ENCODE measurements at regions not wholly inside any gene's neighbourhood (a gene's known extent, or its start where the extent isn't known, plus 50 kb on each side); places are given as distances from the start of the nearest gene placed in this dataset.

- Histone ChIP-seq H3K18ac (ENCODE audit: low read length) (no peak overlapping the region), H3K36me3 (replicated peaks in 1 of 2; ENCODE audit: control insufficient read depth in 2 of 2, insufficient read depth in 2 of 2, low read length in 2 of 2) (no peaks in the 10 kb centered on the region), H3K9me3 (replicated peaks in 1 of 2; ENCODE audit: control insufficient read depth in 2 of 2, insufficient read depth in 1 of 2, low read depth in 1 of 2, low read length in 2 of 2) (no peaks in the 10 kb centered on the region), H3K79me1 (ENCODE audit: low read depth, low read length) (no peaks in the 10 kb centered on the region), H2BK12ac (ENCODE audit: low read length) (no peak overlapping the region), H2AK5ac (ENCODE audit: low read depth, low read length) (no peak overlapping the region), H3K9ac (ENCODE audit: low read depth, low read length, poor library complexity) (no peak overlapping the region), H3K4ac (ENCODE audit: low read length) (no peak overlapping the region), H3K4me1 (ENCODE audit: control insufficient read depth in 2 of 2, insufficient read depth in 1 of 2, low read depth in 1 of 2, low read length in 2 of 2) (no peaks in the 10 kb centered on the region), H2BK5ac (ENCODE audit: low read length) (no peak overlapping the region), H3K23ac (ENCODE audit: low read depth, low read length, poor library complexity) (no peak overlapping the region), H4K91ac (ENCODE audit: low read depth, low read length, poor library complexity) (no peak overlapping the region), H2AFZ (ENCODE audit: low read length) (no peak overlapping the region), H4K8ac (ENCODE audit: low read depth, low read length) (no peak overlapping the region), H2BK15ac (ENCODE audit: low read length) (no peak overlapping the region), H2BK120ac (ENCODE audit: low read depth, low read length) (no peak overlapping the region), H3K4me2 (ENCODE audit: insufficient read depth, low read length, poor library complexity, severe bottlenecking) (no peak overlapping the region), H3K27ac (replicated peaks; ENCODE audit: low read length) (no peak overlapping the region), H3K4me3 (ENCODE audit: low read length in 2 of 2) (no peak overlapping the region), H3K14ac (ENCODE audit: low read length) (no peak overlapping the region), H3K27me3 (ENCODE audit: control insufficient read depth in 3 of 3, insufficient read depth in 3 of 3, low read depth in 1 of 3, low read length in 3 of 3) (no peaks in the 10 kb centered on the region)
- no CpG with 5 or more reads among the region's 2 CpGs for WGBS, 2 donors (ENCODE audit: extremely low coverage in 2 of 2, insufficient read length in 2 of 2, insufficient replicate concordance in 1 of 2)
- DNase-seq (ENCODE audit: low spot score) = no peak
Observed at GRCh38 chr21:29228306-29228705, 70.4 kb upstream of the BACH1 start.

GRCh38 chr21:29230551-29231261 lies 68.0 kb upstream of the BACH1 start:
- no peaks in the 10 kb centered on the region for H3K79me1 ChIP-seq (ENCODE audit: low read depth, low read length)
- H4K91ac ChIP-seq (ENCODE audit: low read depth, low read length, poor library complexity) = no peak overlapping the region
- no peak overlapping the region for H2BK120ac ChIP-seq (ENCODE audit: low read depth, low read length)
- no peak overlapping the region for H2BK15ac ChIP-seq (ENCODE audit: low read length)
- H3K9ac ChIP-seq (ENCODE audit: low read depth, low read length, poor library complexity) = no peak overlapping the region
- no peak overlapping the region for H2AFZ ChIP-seq (ENCODE audit: low read length)
- H3K18ac ChIP-seq (ENCODE audit: low read length) = no peak overlapping the region
- no peak overlapping the region for H4K8ac ChIP-seq (ENCODE audit: low read depth, low read length)
- no peaks in the 10 kb centered on the region for H3K4me1 ChIP-seq (ENCODE audit: control insufficient read depth in 2 of 2, insufficient read depth in 1 of 2, low read depth in 1 of 2, low read length in 2 of 2)
- no CpG with 5 or more reads among the region's 3 CpGs for WGBS, 2 donors (ENCODE audit: extremely low coverage in 2 of 2, insufficient read length in 2 of 2, insufficient replicate concordance in 1 of 2)
- H3K27ac ChIP-seq (replicated peaks; ENCODE audit: low read length) = no peak overlapping the region
- H2AK5ac ChIP-seq (ENCODE audit: low read depth, low read length) = no peak overlapping the region
- no peak overlapping the region for H2BK5ac ChIP-seq (ENCODE audit: low read length)
- no peaks in the 10 kb centered on the region for H3K9me3 ChIP-seq (replicated peaks in 1 of 2; ENCODE audit: control insufficient read depth in 2 of 2, insufficient read depth in 1 of 2, low read depth in 1 of 2, low read length in 2 of 2)
- no peak overlapping the region for H3K4me3 ChIP-seq (ENCODE audit: low read length in 2 of 2)
- H3K27me3 ChIP-seq (ENCODE audit: control insufficient read depth in 3 of 3, insufficient read depth in 3 of 3, low read depth in 1 of 3, low read length in 3 of 3) = peaks cover 0 to 3% (median 0%) of the 10 kb centered on the region in 3 experiments
- DNase-seq (ENCODE audit: low spot score) = no peak
- no peak overlapping the region for H3K4ac ChIP-seq (ENCODE audit: low read length)
- no peak overlapping the region for H3K4me2 ChIP-seq (ENCODE audit: insufficient read depth, low read length, poor library complexity, severe bottlenecking)
- H3K14ac ChIP-seq (ENCODE audit: low read length) = no peak overlapping the region
- H3K36me3 ChIP-seq (replicated peaks in 1 of 2; ENCODE audit: control insufficient read depth in 2 of 2, insufficient read depth in 2 of 2, low read length in 2 of 2) = no peaks in the 10 kb centered on the region
- H3K23ac ChIP-seq (ENCODE audit: low read depth, low read length, poor library complexity) = no peak overlapping the region
- no peak overlapping the region for H2BK12ac ChIP-seq (ENCODE audit: low read length)

- H2BK5ac ChIP-seq (ENCODE audit: low read length) = no peak overlapping the region
- no peak overlapping the region for H4K8ac ChIP-seq (ENCODE audit: low read depth, low read length)
- no peak overlapping the region for H3K9ac ChIP-seq (ENCODE audit: low read depth, low read length, poor library complexity)
- no peak overlapping the region for H3K14ac ChIP-seq (ENCODE audit: low read length)
- H2BK120ac ChIP-seq (ENCODE audit: low read depth, low read length) = no peak overlapping the region
- no peak overlapping the region for H2AFZ ChIP-seq (ENCODE audit: low read length)
- H4K91ac ChIP-seq (ENCODE audit: low read depth, low read length, poor library complexity) = no peak overlapping the region
- H3K4me1 ChIP-seq (ENCODE audit: control insufficient read depth in 2 of 2, insufficient read depth in 1 of 2, low read depth in 1 of 2, low read length in 2 of 2) = peaks cover 0 to 1% of the 10 kb centered on the region in 2 donors
- H3K27ac ChIP-seq (replicated peaks; ENCODE audit: low read length) = no peak overlapping the region
- H3K4me3 ChIP-seq (ENCODE audit: low read length in 2 of 2) = no peak overlapping the region
- no peak overlapping the region for H2BK12ac ChIP-seq (ENCODE audit: low read length)
- WGBS, 2 donors (ENCODE audit: extremely low coverage in 2 of 2, insufficient read length in 2 of 2, insufficient replicate concordance in 1 of 2) = no CpG with 5 or more reads among the region's 6 CpGs
- no peak overlapping the region for H2AK5ac ChIP-seq (ENCODE audit: low read depth, low read length)
- H3K18ac ChIP-seq (ENCODE audit: low read length) = no peak overlapping the region
- no peak overlapping the region for H3K4ac ChIP-seq (ENCODE audit: low read length)
- DNase-seq (ENCODE audit: low spot score) = no peak
- H3K36me3 ChIP-seq (replicated peaks in 1 of 2; ENCODE audit: control insufficient read depth in 2 of 2, insufficient read depth in 2 of 2, low read length in 2 of 2) = no peaks in the 10 kb centered on the region
- H3K4me2 ChIP-seq (ENCODE audit: insufficient read depth, low read length, poor library complexity, severe bottlenecking) = no peak overlapping the region
- H3K9me3 ChIP-seq (replicated peaks in 1 of 2; ENCODE audit: control insufficient read depth in 2 of 2, insufficient read depth in 1 of 2, low read depth in 1 of 2, low read length in 2 of 2) = no peaks in the 10 kb centered on the region
- no peak overlapping the region for H3K23ac ChIP-seq (ENCODE audit: low read depth, low read length, poor library complexity)
- no peak overlapping the region for H2BK15ac ChIP-seq (ENCODE audit: low read length)
- no peaks in the 10 kb centered on the region for H3K79me1 ChIP-seq (ENCODE audit: low read depth, low read length)
- peaks cover 0 to 5% (median 0%) of the 10 kb centered on the region in 3 experiments for H3K27me3 ChIP-seq (ENCODE audit: control insufficient read depth in 3 of 3, insufficient read depth in 3 of 3, low read depth in 1 of 3, low read length in 3 of 3)
Observed at GRCh38 chr21:29231756-29232529, 66.8 kb upstream of the BACH1 start.

- H2BK15ac ChIP-seq (ENCODE audit: low read length) = no peak overlapping the region
- no peak overlapping the region for H2AFZ ChIP-seq (ENCODE audit: low read length)
- no peak for DNase-seq (ENCODE audit: low spot score)
- no peak overlapping the region for H4K91ac ChIP-seq (ENCODE audit: low read depth, low read length, poor library complexity)
- H4K8ac ChIP-seq (ENCODE audit: low read depth, low read length) = no peak overlapping the region
- H3K4me3 ChIP-seq (ENCODE audit: low read length in 2 of 2) = no peak overlapping the region
- no peak overlapping the region for H2BK120ac ChIP-seq (ENCODE audit: low read depth, low read length)
- no CpG with 5 or more reads among the region's 8 CpGs for WGBS, 2 donors (ENCODE audit: extremely low coverage in 2 of 2, insufficient read length in 2 of 2, insufficient replicate concordance in 1 of 2)
- no peaks in the 10 kb centered on the region for H3K79me1 ChIP-seq (ENCODE audit: low read depth, low read length)
- H3K36me3 ChIP-seq (replicated peaks in 1 of 2; ENCODE audit: control insufficient read depth in 2 of 2, insufficient read depth in 2 of 2, low read length in 2 of 2) = no peaks in the 10 kb centered on the region
- no peaks in the 10 kb centered on the region for H3K9me3 ChIP-seq (replicated peaks in 1 of 2; ENCODE audit: control insufficient read depth in 2 of 2, insufficient read depth in 1 of 2, low read depth in 1 of 2, low read length in 2 of 2)
- H3K18ac ChIP-seq (ENCODE audit: low read length) = no peak overlapping the region
- H3K9ac ChIP-seq (ENCODE audit: low read depth, low read length, poor library complexity) = no peak overlapping the region
- H2BK12ac ChIP-seq (ENCODE audit: low read length) = no peak overlapping the region
- H2AK5ac ChIP-seq (ENCODE audit: low read depth, low read length) = no peak overlapping the region
- H3K4me2 ChIP-seq (ENCODE audit: insufficient read depth, low read length, poor library complexity, severe bottlenecking) = no peak overlapping the region
- H3K14ac ChIP-seq (ENCODE audit: low read length) = no peak overlapping the region
- peaks cover 0 to 5% (median 0%) of the 10 kb centered on the region in 3 experiments for H3K27me3 ChIP-seq (ENCODE audit: control insufficient read depth in 3 of 3, insufficient read depth in 3 of 3, low read depth in 1 of 3, low read length in 3 of 3)
- H3K4ac ChIP-seq (ENCODE audit: low read length) = no peak overlapping the region
- H3K27ac ChIP-seq (replicated peaks; ENCODE audit: low read length) = no peak overlapping the region
- peaks cover 0 to 3% of the 10 kb centered on the region in 2 donors for H3K4me1 ChIP-seq (ENCODE audit: control insufficient read depth in 2 of 2, insufficient read depth in 1 of 2, low read depth in 1 of 2, low read length in 2 of 2)
- no peak overlapping the region for H3K23ac ChIP-seq (ENCODE audit: low read depth, low read length, poor library complexity)
- no peak overlapping the region for H2BK5ac ChIP-seq (ENCODE audit: low read length)
Observed at GRCh38 chr21:29232530-29233255, 66.0 kb upstream of the BACH1 start.

Data from neuronal stem cell (in vitro differentiated cells).